ENCODE measurements at regions not wholly inside any gene's neighbourhood (a gene's known extent, or its start where the extent isn't known, plus 50 kb on each side); places are given as distances from the start of the nearest gene placed in this dataset.

DNA sequence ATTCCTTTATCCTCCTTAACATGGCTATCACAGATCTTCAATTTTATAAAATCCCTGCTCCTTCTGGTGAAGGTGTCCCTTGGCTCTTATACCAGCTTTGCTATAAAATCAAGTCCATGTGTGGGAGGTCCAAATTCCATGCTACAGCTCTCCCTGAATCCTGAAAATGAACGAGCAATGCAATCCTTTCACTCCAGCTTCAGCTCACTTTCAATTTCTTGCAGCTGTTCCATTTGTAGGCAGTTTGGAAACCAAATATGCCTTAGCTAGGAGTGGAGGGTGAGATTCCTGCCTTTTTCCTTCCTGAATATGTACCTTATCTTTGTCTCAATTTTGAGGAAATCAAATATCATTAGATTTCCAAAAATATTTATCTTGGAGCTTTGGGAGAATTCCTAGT lies 402.6 kb downstream of the TTLL7 start:
- no peak overlapping the region for H3K4me3 ChIP-seq (ENCODE audit: low read depth, low read length)

DNA sequence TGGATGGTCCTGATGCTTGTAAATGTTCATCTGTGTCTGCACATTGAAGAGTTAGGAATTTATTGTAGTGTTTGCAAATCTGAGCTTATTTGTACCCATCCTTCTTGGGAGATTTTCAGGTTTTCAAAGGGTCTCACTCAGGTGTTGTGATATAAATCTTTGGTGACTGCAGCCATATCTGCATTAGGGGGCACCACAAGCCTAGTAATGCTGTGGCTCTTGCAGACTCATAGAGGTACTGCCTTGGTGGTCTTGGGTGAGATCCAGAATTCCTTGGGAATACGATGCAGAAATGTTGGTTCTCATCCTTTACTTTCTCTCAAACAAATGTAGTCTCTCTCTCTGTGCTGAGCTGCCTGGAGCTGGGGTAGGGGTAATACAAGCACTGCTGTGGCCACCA lies 405.9 kb downstream of the TTLL7 start:
- H3K4me3 ChIP-seq (ENCODE audit: low read depth, low read length): no peak overlapping the region

DNA sequence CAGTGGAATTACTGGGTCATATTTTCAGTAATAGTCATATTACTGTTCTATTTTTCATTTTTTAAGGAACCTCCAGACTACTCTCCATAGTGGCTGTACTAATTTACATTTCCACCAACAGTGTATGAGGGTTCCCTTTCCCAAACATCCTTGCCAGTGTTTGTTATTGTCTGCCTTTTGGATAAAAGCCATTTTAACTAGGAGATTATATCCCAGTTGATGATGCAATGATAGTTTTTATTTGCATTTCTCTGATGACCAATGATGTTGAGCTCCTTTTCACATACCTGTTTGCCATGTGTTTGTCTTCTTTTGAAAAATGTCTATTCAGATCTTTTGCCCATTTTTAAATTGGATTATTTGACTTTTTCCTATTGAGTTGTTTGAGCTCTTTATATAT lies 410.8 kb downstream of the TTLL7 start:
- H3K4me3 ChIP-seq (ENCODE audit: low read depth, low read length): no peak overlapping the region

DNA sequence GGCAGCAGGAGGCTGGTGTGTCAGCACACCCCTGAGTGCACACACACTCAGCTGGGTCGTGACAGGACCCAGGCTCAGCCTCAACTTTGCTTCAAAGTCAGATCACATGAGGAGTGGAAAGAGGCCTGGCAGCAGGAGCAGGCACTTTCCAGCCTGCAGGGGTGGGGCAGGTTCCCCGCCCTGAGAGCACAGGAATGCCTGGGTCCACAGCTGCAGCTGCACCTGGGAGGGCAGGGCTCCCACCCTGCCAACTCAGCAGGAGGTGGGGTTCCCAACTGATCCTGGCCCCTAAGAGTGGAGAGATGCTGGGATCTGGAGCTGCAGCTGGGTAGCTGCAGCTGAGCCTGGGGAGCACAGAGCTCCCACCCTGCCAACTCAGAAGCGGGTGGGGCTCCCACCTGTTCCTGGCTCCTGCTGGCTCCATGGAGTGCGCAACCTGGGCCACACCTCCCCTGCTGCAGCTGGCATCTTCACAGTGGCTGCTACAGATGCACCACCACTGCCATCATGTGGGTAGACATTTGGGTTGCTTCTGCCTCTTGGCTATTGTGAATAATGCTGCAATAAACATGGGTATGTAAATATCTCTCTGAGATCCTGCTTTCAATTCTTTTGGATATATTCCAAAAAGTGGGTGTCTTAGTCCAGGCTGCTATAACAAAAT lies 415.4 kb downstream of the TTLL7 start:
- H3K4me3 ChIP-seq (ENCODE audit: low read depth, low read length): no peak overlapping the region

DNA sequence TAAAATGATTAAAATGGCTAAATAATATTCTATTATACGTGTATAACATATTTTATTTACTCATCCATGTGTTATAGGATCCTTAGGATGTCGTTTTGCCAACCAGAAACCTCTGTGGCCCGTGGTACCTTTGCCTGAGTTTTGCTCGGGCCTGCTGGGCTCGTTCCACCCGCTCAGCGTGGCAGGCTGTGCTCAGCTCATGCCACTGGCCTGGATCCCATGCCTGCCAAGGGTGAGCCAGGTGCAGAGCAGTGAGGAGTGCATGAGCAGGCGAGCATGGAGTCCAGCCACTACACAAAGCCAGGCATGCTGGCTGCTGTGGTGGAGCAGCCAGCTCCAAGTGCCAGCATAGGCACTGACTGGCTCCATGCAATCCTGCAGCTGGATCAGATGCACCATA lies 417.2 kb downstream of the TTLL7 start:
- H3K4me3 ChIP-seq (ENCODE audit: low read depth, low read length): no peak overlapping the region

DNA sequence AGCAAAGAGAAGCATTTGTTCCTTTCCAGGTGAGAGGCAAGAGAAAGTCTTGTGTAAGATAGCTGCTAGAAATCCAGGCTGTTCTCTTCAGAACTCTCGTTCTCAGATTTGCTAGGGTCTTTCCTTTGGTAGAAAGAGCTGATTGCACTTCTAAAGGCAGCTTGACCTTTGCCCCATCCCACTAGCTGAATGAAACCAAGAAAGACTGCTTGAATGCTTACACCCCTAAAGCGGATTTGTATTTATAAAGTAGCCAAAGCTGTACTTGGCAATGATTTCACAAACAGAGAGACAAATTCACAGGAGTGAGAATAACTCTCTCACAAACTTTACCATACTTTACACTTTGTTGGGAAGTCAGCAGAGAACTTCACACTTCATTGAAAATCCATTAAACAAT lies 424.1 kb downstream of the TTLL7 start:
- H3K4me3 ChIP-seq (ENCODE audit: low read depth, low read length): no peak overlapping the region

DNA sequence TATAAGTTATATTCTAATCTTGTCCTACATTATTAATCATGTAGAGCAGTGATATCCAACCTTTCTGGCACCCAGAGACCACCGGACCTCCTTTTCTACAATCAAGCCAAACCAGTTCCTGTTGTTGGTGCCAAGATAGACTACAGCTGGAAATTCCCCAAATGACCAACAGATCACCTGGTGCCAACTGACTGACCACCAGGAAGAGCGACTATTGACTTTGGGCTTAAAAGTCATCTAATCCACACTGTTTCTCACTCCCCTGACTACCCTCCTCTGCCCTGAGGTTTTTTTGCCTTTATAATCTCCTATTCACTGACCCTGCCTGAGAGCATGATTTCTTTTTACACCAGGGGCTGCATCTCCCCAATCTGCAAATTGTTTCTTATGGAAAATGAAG lies 425.2 kb downstream of the TTLL7 start:
- no peak overlapping the region for H3K4me3 ChIP-seq (ENCODE audit: low read depth, low read length)

DNA sequence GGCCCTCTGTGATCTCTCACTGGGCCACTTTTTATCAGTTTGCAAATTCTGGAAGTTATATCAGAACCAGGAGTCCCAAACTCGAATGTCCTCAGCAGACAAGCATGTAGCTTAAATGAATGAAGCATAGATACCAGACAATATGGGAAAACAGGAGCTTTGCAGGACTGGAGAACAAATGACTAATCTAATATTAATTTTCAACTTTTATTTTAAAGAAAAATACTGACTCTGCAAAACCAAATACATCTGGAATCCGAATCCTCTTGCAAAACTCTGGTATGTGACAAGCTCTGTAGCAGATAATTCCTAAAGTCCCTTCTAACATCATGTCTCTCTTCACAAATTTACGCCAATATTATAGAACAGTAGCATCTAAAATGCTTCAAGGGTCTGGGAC lies 427.4 kb downstream of the TTLL7 start:
- no peak overlapping the region for H3K4me3 ChIP-seq (ENCODE audit: low read depth, low read length)

DNA sequence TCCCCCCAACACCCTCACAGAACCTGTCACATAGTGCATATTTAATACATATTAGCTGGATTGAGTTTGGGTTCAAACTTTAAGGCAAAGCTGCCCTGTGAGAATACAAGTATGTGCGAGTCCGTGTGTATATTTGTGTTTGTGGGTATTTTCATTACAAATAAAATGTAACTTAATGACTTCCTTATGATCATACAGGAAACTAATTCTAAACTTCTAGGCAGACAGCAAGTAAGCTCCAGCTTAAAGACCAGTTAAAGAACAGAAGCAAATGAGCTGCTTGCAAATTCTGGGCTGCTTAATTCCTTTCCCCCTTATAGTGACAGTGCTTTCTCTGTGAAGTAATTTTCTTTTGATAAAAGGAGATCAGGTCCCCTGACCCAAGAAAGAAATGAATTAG lies 437.6 kb downstream of the TTLL7 start:
- no peak overlapping the region for H3K4me3 ChIP-seq (ENCODE audit: low read depth, low read length)

DNA sequence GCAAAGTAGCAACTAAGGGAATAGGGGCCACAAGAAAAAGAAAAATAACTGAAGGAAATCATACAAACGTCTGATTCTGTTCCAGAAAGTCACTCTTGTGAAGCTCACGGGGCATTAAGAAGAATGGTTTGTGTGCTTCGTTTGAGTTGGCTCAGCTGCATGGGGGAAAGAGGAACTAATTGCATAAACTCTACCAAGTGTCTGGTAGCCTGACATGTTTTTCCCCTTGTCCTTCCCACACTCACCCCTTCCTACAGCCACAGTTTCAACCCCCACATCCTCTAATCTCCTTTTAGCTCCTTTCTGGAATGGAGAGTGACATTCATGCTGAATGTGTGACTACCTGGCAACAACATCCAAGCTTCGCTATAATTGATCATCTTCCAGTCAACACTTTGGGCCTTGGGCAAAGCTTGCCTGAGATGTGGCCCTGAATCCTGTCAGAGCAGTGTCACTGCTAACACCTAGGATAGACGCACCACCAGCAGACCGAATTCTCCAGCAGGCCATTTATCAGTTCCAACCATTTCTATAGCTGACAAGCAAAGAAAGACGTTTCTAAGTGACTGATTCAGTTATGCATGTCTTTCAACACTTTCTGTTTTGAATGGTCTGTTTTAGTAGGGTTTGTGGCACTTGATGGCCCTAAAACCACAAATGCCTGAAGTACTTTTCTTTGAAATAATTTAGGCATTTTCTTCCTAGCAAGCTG lies 439.6 kb downstream of the TTLL7 start:
- no peak overlapping the region for H3K4me3 ChIP-seq (ENCODE audit: low read depth, low read length)

DNA sequence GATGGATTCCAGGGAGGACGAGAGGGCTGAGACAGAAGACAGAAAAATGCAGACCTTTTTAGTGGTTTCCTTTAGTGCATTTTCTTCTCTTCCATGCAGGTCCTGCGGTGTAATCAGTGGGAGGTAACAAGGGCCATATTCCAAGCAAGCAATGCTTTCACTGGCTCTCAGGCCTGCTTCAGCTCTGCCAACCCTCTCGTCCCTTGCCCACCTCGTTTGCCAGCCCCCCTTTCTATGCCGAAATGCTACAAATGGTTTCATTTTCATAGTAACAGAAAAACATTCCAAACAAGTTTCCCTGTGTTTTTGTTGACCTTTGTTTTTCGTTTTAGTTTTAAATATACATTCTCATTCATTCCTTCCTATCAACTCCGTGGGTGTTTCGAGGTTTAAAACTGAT lies 443.1 kb downstream of the TTLL7 start:
- no peak overlapping the region for H3K4me3 ChIP-seq (ENCODE audit: low read depth, low read length)

DNA sequence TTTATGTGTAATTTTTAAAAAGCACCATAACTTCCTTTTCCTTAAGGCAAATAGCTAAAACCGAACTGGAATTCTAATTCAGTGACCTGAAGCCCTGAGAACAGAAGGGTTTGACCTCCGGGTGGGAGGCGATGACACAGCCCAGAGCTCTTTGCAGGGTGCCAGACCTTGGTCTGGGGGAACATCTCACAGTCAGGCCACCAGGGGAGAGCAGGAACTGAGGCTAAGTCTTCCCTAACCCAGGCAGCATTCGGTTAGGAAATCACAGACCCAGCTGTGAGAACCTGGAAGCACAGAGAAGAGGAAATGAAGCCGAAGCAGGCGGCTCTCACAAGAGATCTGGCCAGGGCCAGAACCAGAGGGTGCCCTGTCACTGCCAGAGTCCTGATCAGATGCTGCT lies 444.8 kb downstream of the TTLL7 start:
- no peak overlapping the region for H3K4me3 ChIP-seq (ENCODE audit: low read depth, low read length)

DNA sequence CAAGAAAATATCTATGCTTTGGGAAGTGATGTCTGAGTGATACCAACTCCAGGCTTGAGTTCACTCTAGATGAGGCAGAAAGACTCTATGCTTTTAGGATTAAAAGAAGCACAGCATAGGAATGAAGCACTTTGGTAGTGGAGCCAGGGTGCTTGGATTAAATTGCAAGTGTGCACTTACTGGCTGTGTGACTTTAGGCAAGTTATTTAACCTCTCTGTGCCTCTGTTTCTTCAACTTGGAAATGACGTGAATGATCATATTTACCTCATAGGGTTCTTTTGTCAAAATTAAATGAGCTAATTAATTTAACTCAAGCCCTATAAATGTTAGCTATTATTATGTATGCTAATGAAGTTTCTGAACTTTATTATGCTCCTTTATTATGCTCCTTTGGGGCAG lies 446.1 kb downstream of the TTLL7 start:
- no peak overlapping the region for H3K4me3 ChIP-seq (ENCODE audit: low read depth, low read length)

DNA sequence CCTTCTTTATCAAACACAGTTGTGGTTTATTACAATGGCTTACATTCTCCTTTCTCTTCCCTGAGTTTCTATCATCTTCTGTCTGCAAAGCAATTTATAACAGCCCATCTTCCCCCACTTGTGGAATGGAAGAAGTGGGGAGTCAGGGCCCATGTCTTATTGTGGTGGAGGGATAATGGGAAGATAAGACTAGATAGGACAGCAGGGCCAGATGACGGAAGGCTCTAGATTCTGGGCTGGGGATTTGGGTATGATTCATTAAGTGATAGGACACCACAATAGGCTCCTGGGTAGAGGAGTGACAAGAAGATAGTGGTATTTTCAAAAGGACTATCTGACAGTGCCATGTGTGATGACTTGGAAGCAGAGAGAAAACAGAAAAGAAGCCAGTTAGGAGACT lies 450.6 kb downstream of the TTLL7 start:
- no peak overlapping the region for H3K4me3 ChIP-seq (ENCODE audit: low read depth, low read length)

DNA sequence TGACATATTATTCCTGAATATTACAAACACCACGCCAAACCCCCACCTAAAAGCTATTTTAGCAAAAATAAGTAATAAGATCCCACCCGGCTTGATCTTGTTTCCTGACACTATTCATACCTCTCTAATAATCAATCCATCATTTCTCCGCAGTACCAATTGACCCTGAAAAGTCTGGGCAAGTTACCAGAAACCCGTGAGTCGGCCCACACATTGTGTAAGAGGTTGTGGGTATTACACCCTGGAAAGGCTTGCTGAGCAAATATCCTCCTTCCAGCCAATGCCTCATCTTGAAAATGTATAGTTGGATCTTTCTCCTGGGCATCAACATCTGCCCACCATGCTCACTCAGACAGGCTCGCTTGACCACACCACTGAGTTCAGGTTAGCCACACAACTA lies 451.0 kb downstream of the TTLL7 start:
- no peak overlapping the region for H3K4me3 ChIP-seq (ENCODE audit: low read depth, low read length)

DNA sequence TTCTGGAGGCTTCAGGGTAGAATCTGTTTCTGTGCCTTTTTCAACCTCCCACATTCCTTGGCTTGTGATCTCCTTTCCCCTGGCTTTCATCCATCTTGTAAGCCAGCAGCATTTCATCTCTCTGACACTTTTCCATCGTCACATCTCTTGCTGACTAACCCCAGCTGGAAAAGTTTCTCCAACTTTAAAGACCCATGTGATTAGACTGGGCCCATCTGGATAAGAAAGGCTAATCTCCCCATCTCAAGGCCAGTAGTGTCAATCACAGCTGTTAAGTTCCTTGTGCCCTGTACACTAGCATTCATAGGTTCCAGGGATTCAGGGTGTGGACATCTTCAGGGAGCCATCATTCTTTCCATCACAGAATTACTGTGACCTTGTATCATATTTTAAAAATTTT lies 452.1 kb downstream of the TTLL7 start:
- H3K4me3 ChIP-seq (ENCODE audit: low read depth, low read length): no peak overlapping the region

DNA sequence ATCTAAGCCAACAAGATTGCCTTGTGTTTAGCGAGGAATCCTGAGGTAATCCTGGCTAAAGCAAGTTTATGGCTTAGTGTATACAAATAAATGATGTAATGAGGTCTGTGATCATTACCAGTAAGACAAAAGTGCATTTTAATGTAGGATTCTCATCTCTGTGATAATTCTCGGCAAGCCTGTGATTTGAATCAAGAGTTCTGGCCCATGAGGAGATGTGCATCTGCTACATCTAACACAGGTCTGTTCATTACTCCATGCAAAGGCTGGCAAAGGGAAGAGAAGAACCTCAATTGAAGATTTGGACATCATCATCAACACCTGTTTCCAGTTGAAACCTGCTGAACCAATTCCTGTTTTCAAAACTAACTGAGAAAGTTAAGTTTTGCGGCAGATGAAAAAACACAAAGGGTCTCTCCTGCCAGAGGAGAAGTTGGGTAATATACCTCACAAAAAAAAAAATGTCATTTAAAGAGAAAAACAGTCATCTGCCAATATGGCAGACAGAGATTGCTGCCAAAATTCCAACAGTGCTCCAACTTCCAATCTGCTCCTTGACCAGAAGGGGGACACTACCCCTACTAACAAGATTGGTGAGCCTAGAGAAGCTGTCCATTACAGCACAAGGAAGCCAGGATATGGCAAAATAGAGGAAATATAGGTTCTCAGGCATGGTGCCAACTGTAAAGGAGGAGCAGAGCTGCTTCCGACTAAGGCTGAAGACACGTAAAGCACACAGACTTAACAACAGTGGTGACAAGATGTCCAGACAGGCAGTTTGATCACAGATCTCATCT lies 453.7 kb downstream of the TTLL7 start:
- no peak overlapping the region for H3K4me3 ChIP-seq (ENCODE audit: low read depth, low read length)

DNA sequence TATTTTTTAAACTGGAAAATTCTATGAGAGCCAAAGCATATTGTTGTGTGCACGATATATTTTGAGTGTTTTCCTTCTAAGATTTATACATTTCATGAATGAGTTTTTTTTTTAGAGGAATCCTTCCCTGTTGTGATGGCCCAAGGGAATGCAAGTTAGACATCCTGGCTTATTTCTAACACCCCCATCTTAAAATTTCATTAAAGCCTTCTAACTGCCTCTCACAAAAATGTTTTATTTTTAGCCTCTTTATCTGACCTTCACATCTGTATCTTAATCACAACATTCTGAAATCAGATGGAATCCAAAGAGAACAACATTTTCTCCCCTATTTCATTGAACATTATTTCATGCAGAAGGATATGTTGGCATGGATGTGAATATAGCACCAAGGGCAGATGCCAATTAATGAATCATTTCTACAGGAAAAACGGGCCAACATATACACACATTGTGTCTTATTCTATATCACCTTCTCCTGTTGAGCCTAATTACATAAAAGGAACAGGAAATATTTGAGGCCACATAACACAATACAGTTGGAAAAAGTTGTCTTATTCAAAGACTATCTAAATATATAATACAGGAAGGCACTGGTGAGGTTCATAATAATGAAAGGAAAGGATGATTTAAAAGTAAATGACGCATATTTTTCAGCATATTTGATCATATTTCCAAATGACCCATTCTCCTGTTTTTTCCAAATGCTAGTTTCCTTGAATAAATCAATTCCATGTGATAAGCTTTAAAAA lies 455.5 kb downstream of the TTLL7 start:
- no peak overlapping the region for H3K4me3 ChIP-seq (ENCODE audit: low read depth, low read length)

DNA sequence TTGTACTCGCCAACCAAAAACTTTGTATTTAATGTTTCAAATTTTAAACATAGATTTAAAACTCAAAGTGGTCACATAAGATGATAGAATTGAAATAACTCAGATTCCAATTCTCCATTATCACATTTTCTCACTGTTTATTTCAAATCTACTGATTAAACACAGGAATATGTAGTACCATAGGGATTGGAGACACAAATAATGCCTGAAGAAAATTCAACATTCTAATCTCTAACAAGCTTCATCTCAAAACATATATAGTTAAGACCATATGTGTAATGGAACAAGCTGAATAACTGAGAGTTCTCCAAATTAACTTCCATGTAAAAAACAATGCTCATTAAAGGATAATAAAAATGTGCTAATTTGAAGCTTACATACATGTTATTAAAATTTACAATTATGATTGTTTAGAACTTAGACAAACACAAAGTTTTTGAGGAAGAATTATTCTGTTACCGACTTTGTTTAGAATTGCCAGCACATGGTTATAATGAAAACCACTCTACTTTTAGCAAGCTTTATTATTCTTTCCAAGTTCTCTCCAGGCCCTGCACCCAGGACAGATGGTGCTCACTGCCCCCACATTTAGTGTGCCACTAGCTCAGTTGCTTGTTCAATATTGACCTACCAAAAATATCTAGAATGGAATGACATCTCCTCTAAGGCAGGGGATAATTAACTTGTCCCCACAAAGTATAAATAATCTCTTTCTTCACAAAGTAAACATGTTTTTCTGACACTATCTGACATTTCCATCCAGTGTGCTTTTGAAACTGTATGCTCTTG lies 467.2 kb downstream of the TTLL7 start:
- no peak overlapping the region for H3K4me3 ChIP-seq (ENCODE audit: low read depth, low read length)

DNA sequence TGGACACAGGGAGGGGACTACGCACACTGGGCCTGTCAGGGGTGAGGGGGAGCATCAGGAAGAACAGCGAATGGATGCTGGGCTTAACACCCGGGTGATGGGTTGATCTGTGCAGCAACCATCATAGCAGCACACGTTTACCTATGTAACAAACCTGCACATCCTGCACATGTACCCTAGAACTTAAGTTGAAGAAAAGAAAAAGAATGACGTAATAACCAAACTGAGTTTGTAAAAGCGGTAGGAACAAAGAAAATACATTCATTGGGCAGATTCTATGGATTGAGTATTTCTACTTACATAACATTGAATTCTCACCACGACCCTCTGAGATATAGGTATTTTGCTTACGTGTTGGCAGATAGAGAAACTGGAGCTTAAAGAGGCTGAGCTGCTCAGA lies 468.4 kb downstream of the TTLL7 start:
- no peak overlapping the region for H3K4me3 ChIP-seq (ENCODE audit: low read depth, low read length)

DNA sequence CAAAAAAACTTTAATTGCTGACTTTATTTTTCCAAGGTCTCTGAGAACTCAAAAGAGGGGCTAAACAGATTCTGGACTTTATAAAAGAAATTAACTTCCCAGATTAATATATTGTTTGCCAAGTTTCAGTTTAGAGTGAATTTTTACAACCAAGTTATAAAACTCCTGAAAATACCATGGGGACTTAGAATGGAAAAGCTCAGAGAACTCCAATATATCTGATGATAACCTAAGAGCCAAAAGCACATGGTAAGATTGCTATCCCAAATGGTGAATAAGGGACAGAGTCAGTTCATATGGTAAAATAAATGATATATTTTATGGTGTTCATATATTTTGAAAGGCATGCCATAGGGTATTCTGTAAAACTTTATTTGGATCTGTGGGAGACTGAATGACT lies 470.9 kb downstream of the TTLL7 start:
- H3K4me3 ChIP-seq (ENCODE audit: low read depth, low read length): no peak overlapping the region
